IgD-negative memory B cell (primary cell): ENCODE measurements at regions not wholly inside any gene's neighbourhood (a gene's known extent, or its start where the extent isn't known, plus 50 kb on each side); places are given as distances from the start of the nearest gene placed in this dataset.

Experiments
- H3K27ac Mint-ChIP-seq, 3 donors: one replicate each; pipeline ENCODE4 v1.8.0; 2020 to 2022; ENCODE audit warnings: mild to moderate bottlenecking in 3 of 3, mixed read lengths in 3 of 3, moderate library complexity in 1 of 3
- H3K27me3 Mint-ChIP-seq: one replicate; pipeline ENCODE4 v1.8.0; 2021; ENCODE audit warnings: mixed read lengths
- H3K36me3 Mint-ChIP-seq: one replicate; pipeline ENCODE4 v1.8.0; 2020; ENCODE audit warnings: mild to moderate bottlenecking, mixed read lengths
- H3K4me1 Mint-ChIP-seq, 3 donors: one replicate each; pipeline ENCODE4 v1.8.0; 2020 to 2022; ENCODE audit warnings: mixed read lengths in 3 of 3, mild to moderate bottlenecking in 1 of 3
- H3K4me3 Mint-ChIP-seq, 4 donors: one replicate each; pipeline ENCODE4 v1.8.0; 2020 to 2022; ENCODE audit warnings: mild to moderate bottlenecking in 4 of 4, mixed read lengths in 4 of 4, moderate library complexity in 3 of 4
- H3K9me3 Mint-ChIP-seq, 3 donors: one replicate each; pipeline ENCODE4 v1.8.0; 2020 to 2021; ENCODE audit warnings: mixed read lengths in 3 of 3, mild to moderate bottlenecking in 1 of 3

DNA sequence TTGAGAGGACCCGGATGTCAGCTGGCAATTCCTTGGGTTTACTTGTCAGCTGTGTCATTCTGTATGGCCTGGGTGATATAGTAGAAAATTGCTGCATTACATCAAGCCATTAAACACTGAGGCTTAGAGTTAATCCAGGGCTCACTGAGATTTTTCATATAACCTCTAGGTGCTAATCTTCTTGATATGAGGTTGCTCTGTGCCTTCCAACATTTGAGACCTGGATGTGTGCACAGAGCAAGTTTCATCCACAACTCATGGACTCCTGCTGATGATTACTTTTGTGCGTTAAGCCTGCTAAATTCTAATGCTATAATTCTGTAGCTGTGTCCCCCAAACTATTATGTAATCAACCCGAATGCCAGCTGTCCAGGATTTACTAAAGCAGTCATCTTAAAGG is 178.4 kb upstream of the CDH20 start:
- H3K9me3 Mint-ChIP-seq, result peaks cover 0 to 3% (median 0%) of the 10 kb centered on the region in 3 donors
- H3K36me3 Mint-ChIP-seq, result no peaks in the 10 kb centered on the region
- no peak overlapping the region for H3K27ac Mint-ChIP-seq
- no peak overlapping the region for H3K4me3 Mint-ChIP-seq
- H3K27me3 Mint-ChIP-seq, result no peaks in the 10 kb centered on the region
- no peaks in the 10 kb centered on the region for H3K4me1 Mint-ChIP-seq

DNA sequence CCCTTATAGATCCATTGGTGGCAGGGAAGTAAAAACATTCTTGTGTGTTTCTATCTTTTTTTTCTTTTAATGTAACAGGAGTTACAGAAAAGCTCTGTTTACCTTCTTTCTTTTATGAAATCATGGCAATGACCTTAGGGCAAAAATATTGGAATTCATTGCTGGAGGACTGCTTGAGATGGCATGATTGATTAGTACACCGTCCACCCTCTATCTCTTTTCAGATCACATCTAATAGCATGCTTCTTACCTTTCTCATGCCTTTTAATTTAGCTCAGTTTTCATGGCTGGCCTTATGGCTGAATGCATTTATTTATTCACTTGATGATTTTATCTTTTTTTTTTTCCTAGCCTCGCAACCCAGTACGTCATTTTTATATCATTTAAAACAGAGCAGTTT is 177.6 kb upstream of the CDH20 start:
- H3K9me3 Mint-ChIP-seq, result peaks cover 0 to 3% (median 0%) of the 10 kb centered on the region in 3 donors
- H3K27ac Mint-ChIP-seq, result no peak overlapping the region
- no peaks in the 10 kb centered on the region for H3K36me3 Mint-ChIP-seq
- H3K4me1 Mint-ChIP-seq, result no peaks in the 10 kb centered on the region
- H3K4me3 Mint-ChIP-seq, result no peak overlapping the region
- no peaks in the 10 kb centered on the region for H3K27me3 Mint-ChIP-seq

DNA sequence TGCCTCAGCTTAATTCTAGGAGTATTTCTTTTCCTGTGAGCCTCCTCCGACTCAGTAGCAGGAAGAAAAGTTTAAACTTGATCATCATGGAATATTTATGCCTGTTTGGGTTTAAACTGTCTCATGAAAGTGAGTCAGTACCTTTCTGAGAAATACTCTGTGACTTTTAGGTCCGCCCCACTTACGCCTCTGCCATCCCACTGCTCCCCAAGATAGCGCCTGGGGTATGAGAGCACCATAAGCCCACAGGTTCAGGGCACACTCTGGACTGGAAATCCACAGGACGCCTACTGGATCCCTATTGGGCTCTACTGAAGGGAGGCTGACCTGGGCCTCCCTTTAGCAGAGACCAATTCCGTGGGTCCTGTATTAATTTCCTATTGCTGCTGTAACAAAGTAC is 175.8 kb upstream of the CDH20 start:
- H3K4me3 Mint-ChIP-seq, result no peak overlapping the region
- H3K9me3 Mint-ChIP-seq, result peaks cover 0 to 4% (median 0%) of the 10 kb centered on the region in 3 donors
- no peaks in the 10 kb centered on the region for H3K27me3 Mint-ChIP-seq
- H3K27ac Mint-ChIP-seq, result no peak overlapping the region
- no peaks in the 10 kb centered on the region for H3K4me1 Mint-ChIP-seq
- H3K36me3 Mint-ChIP-seq, result no peaks in the 10 kb centered on the region

DNA sequence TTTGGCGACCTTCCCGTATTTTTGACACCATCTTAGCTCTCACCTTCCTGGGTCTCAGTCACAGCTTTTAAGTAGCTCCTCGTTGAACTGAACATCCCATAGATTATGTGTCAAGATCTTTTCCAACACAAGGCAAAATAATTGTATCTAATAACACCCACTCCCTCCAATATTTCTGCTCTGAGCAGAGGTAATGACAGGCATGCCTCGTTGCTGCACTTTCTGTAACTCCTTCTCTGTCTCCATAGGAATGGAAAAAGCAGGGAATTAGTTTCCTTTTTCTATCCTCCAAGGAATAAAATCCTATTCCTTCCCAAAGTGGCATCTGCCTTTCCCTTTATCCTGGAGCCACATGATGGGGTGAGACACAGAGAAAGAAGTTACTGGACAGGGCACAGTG is 174.0 kb upstream of the CDH20 start:
- Mint-ChIP-seq H3K4me1 (no peaks in the 10 kb centered on the region), H3K9me3 (peaks cover 0 to 7% (median 0%) of the 10 kb centered on the region in 3 donors), H3K4me3 (no peak overlapping the region), H3K27me3 (no peaks in the 10 kb centered on the region), H3K27ac (no peak overlapping the region), H3K36me3 (no peaks in the 10 kb centered on the region)

DNA sequence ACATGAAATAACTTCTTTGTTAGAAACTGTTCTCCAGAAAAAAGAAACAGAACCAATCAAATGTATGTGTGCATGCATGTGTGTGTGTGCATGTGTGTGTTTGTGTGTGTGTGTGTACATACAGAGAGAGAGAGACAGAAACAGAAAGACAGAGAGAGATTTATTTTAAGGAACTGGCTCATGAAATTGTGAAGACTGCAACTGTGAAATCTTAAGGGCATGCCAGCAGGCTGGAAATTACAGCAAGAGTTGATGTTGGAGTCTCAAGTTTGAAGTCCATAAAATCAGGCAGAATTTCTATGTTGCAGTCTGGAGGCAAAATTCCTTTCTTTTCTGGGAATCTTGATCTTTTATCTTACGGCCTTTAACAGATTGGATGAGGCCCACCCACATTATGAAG is 168.9 kb upstream of the CDH20 start:
- Mint-ChIP-seq H3K4me1 (no peaks in the 10 kb centered on the region), H3K9me3 (peaks cover 0 to 4% (median 2%) of the 10 kb centered on the region in 3 donors), H3K27ac (no peak overlapping the region), H3K4me3 (no peak overlapping the region), H3K27me3 (no peaks in the 10 kb centered on the region), H3K36me3 (no peaks in the 10 kb centered on the region)

DNA sequence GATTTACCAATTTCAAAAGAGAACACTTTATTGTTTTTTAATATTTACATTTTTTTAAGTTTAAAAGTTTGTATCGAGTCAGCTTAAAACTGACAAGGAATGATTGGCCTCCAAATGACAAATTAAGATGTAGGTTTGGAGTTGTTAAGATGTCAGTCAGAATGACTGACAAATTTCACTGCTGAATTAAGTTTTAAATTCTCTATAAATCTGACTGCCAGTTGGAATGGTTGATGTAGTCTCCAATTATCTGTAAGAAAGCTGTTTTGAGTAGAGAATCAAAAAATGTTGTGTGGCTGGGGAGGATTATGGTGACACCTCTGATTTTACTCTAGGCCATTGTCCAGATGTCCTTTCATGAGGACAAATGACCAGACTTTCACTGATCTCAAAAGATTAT is 165.3 kb upstream of the CDH20 start:
- peaks cover 0 to 3% (median 1%) of the 10 kb centered on the region in 3 donors for H3K9me3 Mint-ChIP-seq
- no peaks in the 10 kb centered on the region for H3K4me1 Mint-ChIP-seq
- no peak overlapping the region for H3K4me3 Mint-ChIP-seq
- H3K27me3 Mint-ChIP-seq, result no peaks in the 10 kb centered on the region
- no peaks in the 10 kb centered on the region for H3K36me3 Mint-ChIP-seq
- no peak overlapping the region for H3K27ac Mint-ChIP-seq

DNA sequence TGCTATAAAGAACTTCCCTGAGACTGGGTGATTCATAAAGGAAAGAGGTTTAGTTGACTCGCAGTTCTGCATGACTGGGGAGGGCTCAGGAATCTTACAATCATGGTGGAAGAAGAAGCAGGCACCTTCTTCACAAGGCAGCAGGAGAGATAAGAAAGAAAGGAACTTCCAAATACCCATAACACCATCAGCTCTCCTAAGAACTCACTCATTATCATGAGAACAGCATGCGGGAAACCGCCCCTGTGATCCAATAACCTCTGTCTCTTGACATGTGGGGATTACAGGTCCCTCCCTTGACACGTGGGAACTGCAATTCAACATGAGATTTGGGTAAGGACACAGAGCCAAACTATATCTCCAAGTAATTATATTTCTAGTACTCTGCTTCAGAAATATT is 163.8 kb upstream of the CDH20 start:
- Mint-ChIP-seq H3K9me3 (peaks cover 0 to 4% (median 3%) of the 10 kb centered on the region in 3 donors), H3K27me3 (no peaks in the 10 kb centered on the region), H3K4me1 (no peaks in the 10 kb centered on the region), H3K27ac (no peak overlapping the region), H3K36me3 (no peaks in the 10 kb centered on the region), H3K4me3 (no peak overlapping the region)

DNA sequence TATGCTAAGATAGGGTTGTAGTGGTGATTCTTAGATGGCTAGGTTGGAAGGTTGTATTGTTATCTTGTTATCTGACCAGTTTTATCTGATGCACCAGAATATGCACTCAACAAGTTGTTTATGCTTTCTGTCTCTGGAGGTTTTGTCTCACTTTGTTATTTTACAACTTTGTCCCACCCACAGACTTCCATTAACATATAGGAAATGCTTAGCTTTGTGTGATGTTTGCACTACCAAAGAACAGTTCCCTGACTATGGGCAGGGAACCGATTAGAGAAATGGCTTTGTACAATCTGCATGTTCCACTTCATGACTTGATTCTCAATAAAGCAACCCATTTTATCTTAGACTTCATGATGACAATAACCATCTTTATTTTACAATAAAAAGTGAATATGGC is 160.6 kb upstream of the CDH20 start:
- Mint-ChIP-seq H3K9me3 (peaks cover 3 to 4% (median 4%) of the 10 kb centered on the region in 3 donors), H3K36me3 (no peaks in the 10 kb centered on the region), H3K27me3 (no peaks in the 10 kb centered on the region), H3K4me3 (no peak overlapping the region), H3K27ac (no peak overlapping the region), H3K4me1 (no peaks in the 10 kb centered on the region)

DNA sequence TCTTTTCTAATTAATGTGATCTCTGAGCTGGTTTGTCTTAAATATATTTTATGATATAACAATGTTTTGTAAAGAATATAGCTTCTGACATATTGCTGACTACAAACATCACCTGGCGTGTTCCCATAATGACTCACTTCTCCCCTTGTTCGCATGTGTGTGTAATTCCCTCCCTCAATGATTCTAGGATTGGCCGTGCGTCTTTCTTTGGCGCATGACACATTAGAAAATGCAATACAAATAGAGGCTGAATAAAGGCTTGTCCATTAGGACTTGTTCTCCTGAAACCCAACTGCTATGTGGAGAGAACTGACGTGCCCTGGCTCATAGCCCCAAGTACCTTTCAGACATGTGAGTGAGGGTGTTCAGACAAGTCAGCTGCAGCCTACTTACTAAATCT is 159.7 kb upstream of the CDH20 start:
- Mint-ChIP-seq H3K4me3 (no peak overlapping the region), H3K36me3 (no peaks in the 10 kb centered on the region), H3K27me3 (no peaks in the 10 kb centered on the region), H3K4me1 (no peaks in the 10 kb centered on the region), H3K9me3 (peaks cover 3 to 7% (median 4%) of the 10 kb centered on the region in 3 donors), H3K27ac (no peak overlapping the region)

DNA sequence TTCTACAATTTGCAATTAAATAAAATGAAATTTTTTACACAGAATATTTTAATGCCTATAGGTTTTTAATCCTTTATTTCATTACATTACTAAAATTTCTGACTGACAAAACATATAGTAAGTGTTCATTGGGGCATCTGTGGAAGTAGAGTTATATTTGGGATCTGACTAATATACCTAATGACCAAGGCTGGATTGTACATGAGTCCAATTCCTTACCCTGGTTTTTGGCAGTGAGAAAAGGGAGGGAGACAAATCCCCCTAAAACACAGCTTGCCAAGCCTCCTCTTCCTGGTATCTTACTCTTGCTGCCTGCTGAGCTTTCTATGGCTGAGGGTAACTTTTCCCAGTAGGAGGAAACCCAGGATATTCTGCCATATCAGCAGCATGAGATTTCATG is 149.4 kb upstream of the CDH20 start:
- Mint-ChIP-seq H3K4me1 (no peaks in the 10 kb centered on the region), H3K4me3 (no peak overlapping the region), H3K27me3 (no peaks in the 10 kb centered on the region), H3K9me3 (peaks cover 0 to 10% (median 0%) of the 10 kb centered on the region in 3 donors), H3K27ac (no peak overlapping the region), H3K36me3 (no peaks in the 10 kb centered on the region)

DNA sequence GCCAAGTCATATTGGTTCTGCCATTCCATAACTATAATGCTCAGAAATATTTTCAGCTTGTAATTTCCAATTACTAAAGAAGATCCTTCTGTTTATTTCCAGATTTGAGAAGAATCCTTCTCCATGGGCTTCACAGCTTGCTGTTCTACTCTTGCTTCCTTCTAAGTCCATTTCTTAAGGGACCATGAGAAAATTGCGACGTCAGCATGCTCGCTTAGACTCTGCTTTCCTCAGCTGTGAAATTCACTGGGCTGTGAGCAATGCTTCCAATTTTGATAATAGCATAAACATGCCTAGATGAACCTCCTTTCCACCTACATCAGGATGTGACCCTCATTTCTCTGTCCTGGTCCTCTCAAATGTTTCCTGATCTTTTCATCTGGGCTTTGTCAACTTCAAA is 145.3 kb upstream of the CDH20 start:
- Mint-ChIP-seq H3K27me3 (no peaks in the 10 kb centered on the region), H3K4me1 (no peaks in the 10 kb centered on the region), H3K27ac (no peak overlapping the region), H3K4me3 (no peak overlapping the region), H3K36me3 (no peaks in the 10 kb centered on the region), H3K9me3 (peaks cover 0 to 15% (median 3%) of the 10 kb centered on the region in 3 donors)

DNA sequence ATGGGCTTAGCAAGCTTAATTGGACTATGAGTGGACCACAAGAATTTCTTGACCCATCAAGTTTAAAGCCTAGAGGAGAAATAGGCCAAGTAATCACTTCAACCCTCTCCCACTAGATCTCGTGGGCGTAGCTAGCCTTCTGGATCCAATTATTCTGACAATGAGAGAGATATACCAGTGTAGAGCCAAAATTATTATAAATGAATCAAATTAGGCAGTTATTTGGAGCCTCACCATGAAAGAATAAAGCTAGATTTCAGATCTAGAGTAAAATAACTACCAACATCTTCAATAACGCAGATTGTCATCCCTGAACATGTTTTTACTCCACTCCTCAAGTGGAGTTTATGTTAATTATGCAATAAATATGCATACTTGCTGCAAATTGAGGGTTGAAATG is 143.9 kb upstream of the CDH20 start:
- H3K36me3 Mint-ChIP-seq, result no peaks in the 10 kb centered on the region
- H3K27ac Mint-ChIP-seq, result no peak overlapping the region
- peaks cover 0 to 15% (median 5%) of the 10 kb centered on the region in 3 donors for H3K9me3 Mint-ChIP-seq
- H3K4me3 Mint-ChIP-seq, result no peak overlapping the region
- no peaks in the 10 kb centered on the region for H3K27me3 Mint-ChIP-seq
- no peaks in the 10 kb centered on the region for H3K4me1 Mint-ChIP-seq

DNA sequence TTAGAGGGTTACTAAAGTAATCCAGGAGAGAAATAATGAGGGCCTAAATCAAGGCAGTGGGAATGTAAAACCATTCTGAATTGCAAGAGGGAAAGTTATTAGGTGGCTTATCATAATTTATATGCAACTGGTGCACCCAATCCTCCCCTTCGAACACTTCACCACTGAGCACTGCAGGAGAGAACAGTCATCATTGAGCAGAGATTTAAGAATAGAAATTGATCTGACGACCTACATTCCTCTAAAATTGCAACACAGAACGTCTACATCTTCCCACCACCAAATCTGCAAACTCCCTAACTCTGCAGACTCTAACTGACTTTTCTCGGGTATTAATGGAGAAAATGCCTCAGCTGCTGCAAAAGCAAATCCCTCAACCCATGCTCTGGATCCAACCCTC is 138.5 kb upstream of the CDH20 start:
- Mint-ChIP-seq H3K9me3 (peaks cover 0 to 5% (median 0%) of the 10 kb centered on the region in 3 donors), H3K27ac (no peak overlapping the region), H3K36me3 (no peaks in the 10 kb centered on the region), H3K4me1 (no peaks in the 10 kb centered on the region), H3K4me3 (no peak overlapping the region), H3K27me3 (no peaks in the 10 kb centered on the region)

DNA sequence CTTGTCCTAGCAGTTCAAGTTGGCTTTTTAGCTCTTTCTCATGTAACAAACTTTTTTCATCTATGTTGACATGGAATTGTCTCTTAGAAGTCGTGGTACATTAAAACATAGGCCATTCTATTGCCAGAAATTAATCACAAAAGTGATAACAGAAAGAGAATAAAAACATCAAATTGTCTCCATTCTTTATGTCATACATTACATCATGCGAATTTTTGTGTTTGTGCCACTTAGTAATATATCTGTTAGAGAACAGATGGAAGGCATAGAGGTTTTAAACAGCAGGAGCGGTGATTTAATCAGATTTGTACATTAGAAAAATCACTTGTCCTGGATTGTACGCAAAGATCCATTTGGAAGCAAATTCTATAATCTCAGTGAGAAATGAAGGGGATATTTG is 136.5 kb upstream of the CDH20 start:
- Mint-ChIP-seq H3K9me3 (peaks cover 0 to 5% (median 0%) of the 10 kb centered on the region in 3 donors), H3K36me3 (no peaks in the 10 kb centered on the region), H3K27ac (no peak overlapping the region), H3K4me1 (no peaks in the 10 kb centered on the region), H3K27me3 (no peaks in the 10 kb centered on the region), H3K4me3 (no peak overlapping the region)

DNA sequence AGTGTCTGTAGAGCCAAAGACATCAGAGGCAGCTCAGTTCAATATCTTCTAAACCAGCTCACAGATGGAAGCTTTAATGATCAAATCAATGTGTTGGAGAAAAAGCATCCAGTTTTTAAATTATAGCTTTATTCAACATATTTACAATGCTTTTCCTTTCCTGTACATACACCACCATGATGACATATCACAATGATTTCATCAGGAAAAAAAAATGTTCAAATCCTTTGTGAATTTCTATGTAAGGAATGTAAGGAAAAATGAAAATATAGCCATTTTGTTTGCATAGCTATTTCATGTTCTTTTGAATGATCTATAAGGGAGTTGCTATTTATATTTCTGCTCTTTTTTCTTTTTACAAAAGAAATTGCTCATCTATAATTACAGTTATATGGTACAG is 134.7 kb upstream of the CDH20 start:
- peaks cover 0 to 2% (median 0%) of the 10 kb centered on the region in 3 donors for H3K9me3 Mint-ChIP-seq
- H3K27ac Mint-ChIP-seq, result no peak overlapping the region
- no peak overlapping the region for H3K4me3 Mint-ChIP-seq
- H3K36me3 Mint-ChIP-seq, result peaks cover 2% of the 10 kb centered on the region
- H3K4me1 Mint-ChIP-seq, result no peaks in the 10 kb centered on the region
- H3K27me3 Mint-ChIP-seq, result no peaks in the 10 kb centered on the region

DNA sequence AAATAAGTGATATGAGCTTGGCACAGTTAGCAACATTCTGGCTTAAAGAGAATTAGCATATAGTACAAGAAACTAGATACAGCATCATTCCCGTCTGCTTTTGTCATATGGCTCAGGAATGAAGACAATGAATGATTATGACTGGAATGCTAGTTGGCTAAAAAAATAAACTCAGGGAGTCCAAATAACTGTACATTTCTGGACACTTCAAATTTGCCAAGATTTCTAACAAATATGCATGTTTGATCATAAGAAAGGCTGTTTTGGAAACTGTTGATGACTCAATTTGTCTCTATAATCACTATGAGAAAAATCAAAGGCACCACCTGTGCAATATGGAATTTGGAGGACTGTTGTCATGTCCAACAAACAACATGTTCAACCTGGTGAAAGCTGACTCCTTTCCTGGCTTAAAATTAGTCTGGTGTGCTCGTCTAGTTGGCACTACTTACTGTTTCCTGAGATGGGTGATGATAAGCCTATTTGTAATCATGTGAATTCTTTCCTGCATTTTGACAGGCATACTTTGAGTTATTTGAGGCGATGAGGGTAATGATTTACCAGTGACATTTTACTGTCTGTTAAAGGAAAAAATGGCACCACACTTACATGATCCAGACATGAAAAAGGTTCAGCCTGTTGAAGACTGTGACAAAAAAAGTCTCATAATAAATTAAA is 133.9 kb upstream of the CDH20 start:
- Mint-ChIP-seq H3K9me3 (peaks cover 0 to under 1% (median 0%) of the 10 kb centered on the region in 3 donors), H3K4me1 (no peaks in the 10 kb centered on the region), H3K27ac (no peak overlapping the region), H3K36me3 (peaks cover 2% of the 10 kb centered on the region), H3K27me3 (no peaks in the 10 kb centered on the region), H3K4me3 (no peak overlapping the region)
